ENCODE measurements at regions not wholly inside any gene's neighbourhood (a gene's known extent, or its start where the extent isn't known, plus 50 kb on each side); places are given as distances from the start of the nearest gene placed in this dataset.

DNA sequence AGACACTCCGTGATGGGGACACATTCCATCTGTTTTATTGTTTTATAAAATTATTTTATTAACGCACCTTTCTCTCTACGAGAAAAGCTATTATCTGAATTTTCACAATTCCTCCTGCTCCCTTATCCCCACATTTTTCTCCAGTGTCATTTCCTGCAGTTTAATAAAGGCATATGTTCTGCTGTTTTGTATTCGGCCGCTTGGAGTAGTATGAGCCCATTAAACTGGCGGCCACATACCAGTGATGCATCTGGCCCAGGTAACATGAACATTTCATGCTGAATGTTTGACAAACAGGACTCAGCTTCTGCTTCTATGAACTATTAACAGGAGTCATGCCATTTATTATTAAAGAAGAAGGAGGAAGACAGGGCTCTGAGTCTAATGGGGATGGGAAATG, 511.0 kb downstream of the TMEM121 start:
- TF ChIP-seq, protein P1, sequence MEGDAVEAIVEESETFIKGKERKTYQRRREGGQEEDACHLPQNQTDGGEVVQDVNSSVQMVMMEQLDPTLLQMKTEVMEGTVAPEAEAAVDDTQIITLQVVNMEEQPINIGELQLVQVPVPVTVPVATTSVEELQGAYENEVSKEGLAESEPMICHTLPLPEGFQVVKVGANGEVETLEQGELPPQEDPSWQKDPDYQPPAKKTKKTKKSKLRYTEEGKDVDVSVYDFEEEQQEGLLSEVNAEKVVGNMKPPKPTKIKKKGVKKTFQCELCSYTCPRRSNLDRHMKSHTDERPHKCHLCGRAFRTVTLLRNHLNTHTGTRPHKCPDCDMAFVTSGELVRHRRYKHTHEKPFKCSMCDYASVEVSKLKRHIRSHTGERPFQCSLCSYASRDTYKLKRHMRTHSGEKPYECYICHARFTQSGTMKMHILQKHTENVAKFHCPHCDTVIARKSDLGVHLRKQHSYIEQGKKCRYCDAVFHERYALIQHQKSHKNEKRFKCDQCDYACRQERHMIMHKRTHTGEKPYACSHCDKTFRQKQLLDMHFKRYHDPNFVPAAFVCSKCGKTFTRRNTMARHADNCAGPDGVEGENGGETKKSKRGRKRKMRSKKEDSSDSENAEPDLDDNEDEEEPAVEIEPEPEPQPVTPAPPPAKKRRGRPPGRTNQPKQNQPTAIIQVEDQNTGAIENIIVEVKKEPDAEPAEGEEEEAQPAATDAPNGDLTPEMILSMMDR (IDR thresholded peaks at IDR 0.05), result no peak
- TF ChIP-seq POLR2A (IDR thresholded peaks at IDR 0.05), result no peak
